ENCODE measurements at regions not wholly inside any gene's neighbourhood (a gene's known extent, or its start where the extent isn't known, plus 50 kb on each side); places are given as distances from the start of the nearest gene placed in this dataset.

- DNase-seq: no peak
Measured at GRCh38 chr9:95756101-95756500, 119.4 kb upstream of the ERCC6L2 start.

- DNase-seq: no peak
Measured at GRCh38 chr9:95755421-95755730, 120.1 kb upstream of the ERCC6L2 start.

GRCh38 chr9:95754533-95755420 lies 120.7 kb upstream of the ERCC6L2 start:
- DNase-seq: no peak

- DNase-seq: peak; percentile 76
Measured at GRCh38 chr9:95753762-95754465, 121.6 kb upstream of the ERCC6L2 start.

- no peak for DNase-seq
Measured at GRCh38 chr9:95752129-95752731, 123.3 kb upstream of the ERCC6L2 start.

- no peak for DNase-seq
Measured at GRCh38 chr9:95751520-95751790, 124.0 kb upstream of the ERCC6L2 start.

GRCh38 chr9:95750725-95751519 lies 124.6 kb upstream of the ERCC6L2 start:
- DNase-seq: no peak

- DNase-seq: no peak
Measured at GRCh38 chr9:95749493-95749892, 126.0 kb upstream of the ERCC6L2 start.

GRCh38 chr9:95746408-95747180 lies 128.9 kb upstream of the ERCC6L2 start:
- DNase-seq: no peak

- DNase-seq: no peak
Measured at GRCh38 chr9:95742821-95743220, 132.7 kb upstream of the ERCC6L2 start.

- no peak for DNase-seq
Measured at GRCh38 chr9:95741631-95742030, 133.9 kb upstream of the ERCC6L2 start.

GRCh38 chr9:95740217-95741004 lies 135.1 kb upstream of the ERCC6L2 start:
- DNase-seq: no peak

- DNase-seq: no peak
Measured at GRCh38 chr9:95738438-95738837, 137.1 kb upstream of the ERCC6L2 start.

GRCh38 chr9:95736891-95737522 lies 138.5 kb upstream of the ERCC6L2 start:
- DNase-seq: no peak

GRCh38 chr9:95736370-95736769 lies 139.1 kb upstream of the ERCC6L2 start:
- DNase-seq: no peak

GRCh38 chr9:95735701-95736100 lies 139.8 kb upstream of the ERCC6L2 start:
- no peak for DNase-seq

GRCh38 chr9:95733741-95734666 lies 141.5 kb upstream of the ERCC6L2 start:
- DNase-seq: no peak

GRCh38 chr9:95732802-95733688 lies 142.4 kb upstream of the ERCC6L2 start:
- DNase-seq: no peak

GRCh38 chr9:95731876-95732275 lies 143.6 kb upstream of the ERCC6L2 start:
- no peak for DNase-seq
